CD4-positive, alpha-beta T cell treated with Interleukin-12 subunit alpha and Interleukin-12 subunit beta, for 1 hour (primary cell): ENCODE measurements at regions not wholly inside any gene's neighbourhood (a gene's known extent, or its start where the extent isn't known, plus 50 kb on each side); places are given as distances from the start of the nearest gene placed in this dataset.

Experiments
- DNase-seq: peaks from one replicate; pipeline ENCODE4 v3.0.0-alpha.2; 2020

- DNase-seq: no peak
Observed at GRCh38 chr11:41868606-41869005, 409.2 kb upstream of the LRRC4C start.

GRCh38 chr11:41872426-41872825, 413.0 kb upstream of the LRRC4C start:
- DNase-seq: no peak

GRCh38 chr11:41872870-41873269, 413.4 kb upstream of the LRRC4C start:
- DNase-seq: no peak

GRCh38 chr11:41878095-41878494, 418.6 kb upstream of the LRRC4C start:
- no peak for DNase-seq

GRCh38 chr11:41879214-41879613, 419.8 kb upstream of the LRRC4C start:
- no peak for DNase-seq

GRCh38 chr11:41895081-41895480, 435.6 kb upstream of the LRRC4C start:
- no peak for DNase-seq

GRCh38 chr11:41897991-41898390, 438.5 kb upstream of the LRRC4C start:
- DNase-seq: no peak

GRCh38 chr11:41917900-41918299, 458.4 kb upstream of the LRRC4C start:
- DNase-seq: no peak

- DNase-seq: no peak
Observed at GRCh38 chr11:41920374-41920773, 460.9 kb upstream of the LRRC4C start.

- DNase-seq: no peak
Observed at GRCh38 chr11:41921746-41922390, 462.4 kb upstream of the LRRC4C start.

GRCh38 chr11:41926339-41926738, 466.9 kb upstream of the LRRC4C start:
- no peak for DNase-seq

GRCh38 chr11:41935241-41935640, 475.8 kb upstream of the LRRC4C start:
- no peak for DNase-seq

- no peak for DNase-seq
Observed at GRCh38 chr11:41935795-41936194, 476.3 kb upstream of the LRRC4C start.

- DNase-seq: no peak
Observed at GRCh38 chr11:41943656-41944055, 484.2 kb upstream of the LRRC4C start.

- DNase-seq: no peak
Observed at GRCh38 chr11:41947392-41947791, 487.9 kb upstream of the LRRC4C start.

- no peak for DNase-seq
Observed at GRCh38 chr11:41950470-41951143, 491.2 kb upstream of the LRRC4C start.

- no peak for DNase-seq
Observed at GRCh38 chr11:41954034-41954433, 494.6 kb upstream of the LRRC4C start.

GRCh38 chr11:41955066-41955465, 495.6 kb upstream of the LRRC4C start:
- no peak for DNase-seq

GRCh38 chr11:41955635-41956400, 496.4 kb upstream of the LRRC4C start:
- DNase-seq: no peak

- no peak for DNase-seq
Observed at GRCh38 chr11:41963406-41963805, 504.0 kb upstream of the LRRC4C start.

- no peak for DNase-seq
Observed at GRCh38 chr11:41970681-41971080, 511.2 kb upstream of the LRRC4C start.

GRCh38 chr11:41971592-41971991, 512.1 kb upstream of the LRRC4C start:
- DNase-seq: no peak

- no peak for DNase-seq
Observed at GRCh38 chr11:41978945-41979344, 519.5 kb upstream of the LRRC4C start.

GRCh38 chr11:41980741-41981140, 521.3 kb upstream of the LRRC4C start:
- no peak for DNase-seq
